H1 (cell line): ENCODE measurements at regions not wholly inside any gene's neighbourhood (a gene's known extent, or its start where the extent isn't known, plus 50 kb on each side); places are given as distances from the start of the nearest gene placed in this dataset.

Experiments
- CTCF ChIA-PET: fragments of 300-600 bp; sonication (Branson Sonifier 250); formaldehyde crosslinking; loops from one replicate; lab custom pipeline; 2021; ENCODE audit not compliant: partially characterized antibody; lab: Charles Lee
- POLR2A ChIA-PET: fragments of 300-600 bp; sonication (Branson Sonifier 250); formaldehyde crosslinking; loops from one replicate; lab custom pipeline; 2021; ENCODE audit warnings: inconsistent platforms; ENCODE audit not compliant: partially characterized antibody; lab: Charles Lee
- DNase-seq, 2 experiments: peaks; one replicate each; pipeline versions ENCODE4 v3.0.0 to v3.0.0-alpha.2; 2010 to 2022; ENCODE audit warnings: low spot score in 2 of 2, low read depth in 1 of 2, mixed read lengths in 1 of 2
- FAIRE-seq: peaks from 2 replicates; lab custom pipeline; 2011; peaks lifted over from hg19 to GRCh38; lab: Jason Lieb, UNC
- H2AFZ ChIP-seq: 2 replicates; pipeline ENCODE4 v1.8.1; 2012; ENCODE audit warnings: low read length, inconsistent platforms
- H2AK5ac ChIP-seq: 2 replicates; pipeline ENCODE4 v1.6.1; 2013; ENCODE audit warnings: low read depth, low read length
- H2BK120ac ChIP-seq: replicated peaks from 2 replicates; pipeline ENCODE3; 2013; ENCODE audit warnings: low read depth, low read length, inconsistent platforms
- H2BK12ac ChIP-seq: 2 replicates; pipeline ENCODE4 v1.6.1; 2013; ENCODE audit warnings: low read depth, low read length
- H2BK15ac ChIP-seq: 2 replicates; pipeline ENCODE4 v1.6.1; 2013; ENCODE audit warnings: low read length
- H2BK20ac ChIP-seq: 2 replicates; pipeline ENCODE4 v1.6.1; 2013; ENCODE audit warnings: low read length
- H2BK5ac ChIP-seq: 2 replicates; pipeline ENCODE4 v1.6.1; 2013; ENCODE audit warnings: low read depth, low read length
- H3K14ac ChIP-seq: 2 replicates; pipeline ENCODE4 v1.6.1; 2013; ENCODE audit warnings: inconsistent platforms; ENCODE audit not compliant: insufficient read length
- H3K18ac ChIP-seq: 2 replicates; pipeline ENCODE4 v1.6.1; 2013; ENCODE audit warnings: low read length; ENCODE audit errors: extremely low read depth
- H3K23ac ChIP-seq: 2 replicates; pipeline ENCODE4 v1.6.1; 2013; ENCODE audit warnings: inconsistent platforms; ENCODE audit not compliant: insufficient read length
- H3K23me2 ChIP-seq: 2 replicates; pipeline ENCODE4 v1.6.1; 2013; ENCODE audit warnings: low read depth, low read length
- H3K27ac ChIP-seq: 2 replicates; pipeline ENCODE4 v1.6.1; 2011; ENCODE audit warnings: low read depth, low read length, inconsistent platforms
- H3K27me3 ChIP-seq, 4 experiments: replicated peaks in 1 of 4; 1 replicate in 1 of 4; 2 replicates in 3 of 4; pipeline versions ENCODE4 v1.6.1 to v1.8.1; 2011 to 2013; ENCODE audit warnings: low read length in 3 of 4, mild to moderate bottlenecking in 3 of 4, inconsistent platforms in 2 of 4, mixed read lengths in 2 of 4, moderate library complexity in 1 of 4; ENCODE audit not compliant: control insufficient read depth in 3 of 4, insufficient read depth in 3 of 4; ENCODE audit errors: extremely low read depth in 1 of 4
- H3K36me3 ChIP-seq, 4 experiments: 2 replicates each; pipeline versions ENCODE4 v1.6.1 to v1.8.1; 2011 to 2013; ENCODE audit warnings: mild to moderate bottlenecking in 4 of 4, low read length in 3 of 4, moderate library complexity in 2 of 4, control low read depth in 1 of 4, inconsistent platforms in 1 of 4; ENCODE audit not compliant: insufficient read depth in 4 of 4, control insufficient read depth in 2 of 4
- H3K4ac ChIP-seq: replicated peaks from 2 replicates; pipeline ENCODE3; 2013; ENCODE audit warnings: low read length, low read depth, mixed read lengths, inconsistent platforms; ENCODE audit not compliant: insufficient read length
- H3K4me1 ChIP-seq, 4 experiments: replicated peaks in 1 of 4; 1 replicate in 1 of 4; 2 replicates in 3 of 4; pipeline versions ENCODE4 v1.6.1 to v1.8.1; 2011 to 2013; ENCODE audit warnings: low read length in 3 of 4, inconsistent platforms in 2 of 4, mixed read lengths in 1 of 4; ENCODE audit not compliant: insufficient read depth in 4 of 4, control insufficient read depth in 3 of 4
- H3K4me2 ChIP-seq, 2 experiments: 2 replicates each; pipeline versions ENCODE4 v1.6.1 to v1.8.1; 2011 to 2013; ENCODE audit warnings: low read depth in 2 of 2, low read length in 2 of 2, control low read depth in 1 of 2, inconsistent platforms in 1 of 2, mild to moderate bottlenecking in 1 of 2; ENCODE audit not compliant: insufficient read depth in 1 of 2
- H3K4me3 ChIP-seq, 4 experiments: fragments of 200-600, 300-600 bp in 1 of 4; sonication (generic), shearing (Covaris generic), sonication (Bioruptor Twin) in 1 of 4; 2 replicates each; pipeline versions ENCODE4 v1.5.1 to v1.8.1; 2011 to 2016; ENCODE audit warnings: low read length in 4 of 4, low read depth in 3 of 4, control low read depth in 2 of 4, inconsistent platforms in 2 of 4, mild to moderate bottlenecking in 2 of 4, mixed read lengths in 1 of 4, moderate library complexity in 1 of 4; ENCODE audit not compliant: insufficient read depth in 2 of 4; ENCODE audit errors: extremely low read depth in 1 of 4
- H3K56ac ChIP-seq: replicated peaks from 2 replicates; pipeline ENCODE3; 2013; ENCODE audit warnings: low read depth, mild to moderate bottlenecking, mixed read lengths, low read length, inconsistent platforms; ENCODE audit not compliant: insufficient read length
- H3K79me1 ChIP-seq: 2 replicates; pipeline ENCODE4 v1.6.1; 2013; ENCODE audit warnings: low read depth, low read length, control low read depth
- H3K79me2 ChIP-seq, 2 experiments: 2 replicates each; pipeline versions ENCODE4 v1.6.1 to v1.8.1; 2012 to 2013; ENCODE audit warnings: low read length in 2 of 2, mild to moderate bottlenecking in 2 of 2, inconsistent platforms in 1 of 2; ENCODE audit not compliant: insufficient read depth in 2 of 2, control insufficient read depth in 1 of 2
- H3K9ac ChIP-seq, 4 experiments: replicated peaks in 1 of 4; 1 replicate in 1 of 4; 2 replicates in 3 of 4; pipeline versions ENCODE4 v1.6.1 to v1.8.1; 2011 to 2013; ENCODE audit warnings: low read depth in 3 of 4, low read length in 3 of 4, control low read depth in 2 of 4, mild to moderate bottlenecking in 2 of 4, moderate library complexity in 2 of 4, inconsistent platforms in 1 of 4; ENCODE audit errors: extremely low read depth in 1 of 4
- H3K9me3 ChIP-seq, 2 experiments: 2 replicates each; pipeline versions ENCODE4 v1.6.1 to v1.8.1; 2012 to 2013; ENCODE audit warnings: mild to moderate bottlenecking in 2 of 2, moderate library complexity in 2 of 2, control low read depth in 1 of 2, inconsistent platforms in 1 of 2, low read depth in 1 of 2, low read length in 1 of 2, mixed read lengths in 1 of 2; ENCODE audit not compliant: insufficient read depth in 2 of 2
- H4K20me1 ChIP-seq, 2 experiments: replicated peaks in 1 of 2; 2 replicates each; pipeline versions ENCODE3 to v1.8.1; 2011 to 2013; ENCODE audit warnings: inconsistent platforms in 2 of 2, low read length in 2 of 2, mild to moderate bottlenecking in 1 of 2; ENCODE audit not compliant: insufficient read depth in 2 of 2, control insufficient read depth in 1 of 2
- H4K5ac ChIP-seq: 2 replicates; pipeline ENCODE4 v1.6.1; 2013; ENCODE audit warnings: low read length, low read depth, mixed read lengths, inconsistent platforms; ENCODE audit not compliant: insufficient read length
- H4K8ac ChIP-seq: 2 replicates; pipeline ENCODE4 v1.8.0; 2013; ENCODE audit warnings: mild to moderate bottlenecking, moderate library complexity, low read length, inconsistent platforms; ENCODE audit not compliant: insufficient read depth; ENCODE audit errors: extremely low read depth
- H4K91ac ChIP-seq: replicated peaks from 2 replicates; pipeline ENCODE3; 2013; ENCODE audit warnings: low read length, mixed read lengths, inconsistent platforms; ENCODE audit not compliant: insufficient read length
- ASH2L ChIP-seq: fragments of 200-600, 300-600 bp; sonication (generic); IDR thresholded peaks from one replicate; pipeline ENCODE4 v1.7.1; 2017; ENCODE audit warnings: low read length
- ATF3 ChIP-seq: IDR thresholded peaks from 2 replicates; pipeline ENCODE4 v1.6.1; 2011; ENCODE audit warnings: low read depth, mild to moderate bottlenecking, low read length; ENCODE audit not compliant: insufficient read depth
- BRCA1 ChIP-seq: IDR thresholded peaks from 2 replicates; pipeline ENCODE4 v1.6.1; 2012; ENCODE audit warnings: low read depth, low read length, improper control_type of control experiment
- E2F6 ChIP-seq: IDR thresholded peaks from 2 replicates; pipeline ENCODE4 v1.6.1; 2012; ENCODE audit warnings: inconsistent platforms
- GABPA ChIP-seq: IDR thresholded peaks from 2 replicates; pipeline ENCODE4 v1.6.1; 2011; ENCODE audit warnings: mild to moderate bottlenecking, low read length, moderate library complexity, borderline replicate concordance; ENCODE audit not compliant: insufficient read depth
- HDAC6 ChIP-seq: IDR thresholded peaks from one replicate; pipeline ENCODE4 v1.7.1; 2012; ENCODE audit warnings: low read depth, mild to moderate bottlenecking, inconsistent platforms, low read length, moderate library complexity
- JUND ChIP-seq: IDR thresholded peaks from 2 replicates; pipeline ENCODE4 v1.6.1; 2011; ENCODE audit warnings: mild to moderate bottlenecking, improper control_type of control experiment, low read length
- KDM1A ChIP-seq: fragments of 200-600, 300-600 bp; sonication (generic); IDR thresholded peaks from 2 replicates; pipeline ENCODE4 v1.7.1; 2016; ENCODE audit warnings: mild to moderate bottlenecking, low read length, borderline replicate concordance
- MAX ChIP-seq: IDR thresholded peaks from 2 replicates; pipeline ENCODE4 v1.6.1; 2012; ENCODE audit warnings: inconsistent platforms
- POLR2AphosphoS5 ChIP-seq: IDR thresholded peaks from 2 replicates; pipeline ENCODE4 v1.6.1; 2011; ENCODE audit warnings: low read depth, low read length
- SIN3A ChIP-seq, 2 experiments: IDR thresholded peaks in 1 of 2; conservative IDR thresholded peaks in 1 of 2; 2 replicates each; pipeline ENCODE4 v1.6.1; 2011 to 2012; ENCODE audit warnings: low read length in 2 of 2, improper control_type of control experiment in 1 of 2, low read depth in 1 of 2, mild to moderate bottlenecking in 1 of 2
- SIRT6 ChIP-seq: IDR thresholded peaks from one replicate; pipeline ENCODE4 v1.7.1; 2012; ENCODE audit warnings: low read length, inconsistent platforms
- SUZ12 ChIP-seq: fragments of 200-600 bp; sonication (generic); IDR thresholded peaks from 2 replicates; pipeline ENCODE4 v1.6.1; 2012; ENCODE audit warnings: mild to moderate bottlenecking, inconsistent platforms, low read length, moderate library complexity, mixed read lengths
- TAF7 ChIP-seq: optimal IDR thresholded peaks from 2 replicates; pipeline ENCODE3; 2011; ENCODE audit warnings: low read depth, mild to moderate bottlenecking, inconsistent platforms, low read length, moderate library complexity, borderline replicate concordance
- WGBS, 2 experiments: shearing (Covaris generic) in 1 of 2; methylation state at CpG; one replicate each; pipeline versions ENCODE4 v1.1.6 to v1.1.7; 2013 to 2015; ENCODE audit warnings: low lambda C conversion rate in 2 of 2, mixed read lengths in 2 of 2, inconsistent platforms in 1 of 2, low coverage in 1 of 2, missing lambda C conversion rate in 1 of 2; ENCODE audit not compliant: insufficient replicate concordance in 2 of 2, insufficient coverage in 1 of 2, insufficient read length in 1 of 2; ENCODE audit errors: extremely low coverage in 1 of 2, missing lambda C conversion rate in 1 of 2; 5-methylcytosine and 5-hydroxymethylcytosine counted together

GRCh38 chr2:139217641-139218040, 437.5 kb upstream of the NXPH2 start:
- TF ChIP-seq MAX (no peak), E2F6 (no peak), SUZ12 (no peak), SIN3A (conservative IDR thresholded peaks at IDR 0.05 in 1 of 2, IDR thresholded peaks at IDR 0.05 in 1 of 2; ENCODE audit: low read depth in 1 of 2, low read length in 2 of 2) (no peak), HDAC6 (no peak), GABPA (no peak), JUND (no peak), BRCA1 (no peak), KDM1A (no peak), POLR2AphosphoS5 (no peak), ATF3 (no peak), TAF7 (no peak), SIRT6 (no peak), ASH2L (no peak)
- no peak overlapping the region for H3K9ac ChIP-seq
- no peak overlapping the region for H3K56ac ChIP-seq
- H4K5ac ChIP-seq = no peak overlapping the region
- ChIA-PET POLR2A (no interaction called here), CTCF (no interaction called here)
- no peak overlapping the region for H2AFZ ChIP-seq
- no peak overlapping the region for H3K4me3 ChIP-seq
- H2AK5ac ChIP-seq = no peak overlapping the region
- no peak overlapping the region for H3K27ac ChIP-seq
- H3K9me3 ChIP-seq = no peaks in the 10 kb centered on the region
- H3K27me3 ChIP-seq = no peaks in the 10 kb centered on the region
- no peaks in the 10 kb centered on the region for H3K36me3 ChIP-seq
- H2BK120ac ChIP-seq = no peak overlapping the region
- no peaks in the 10 kb centered on the region for H4K20me1 ChIP-seq
- no peaks in the 10 kb centered on the region for H3K23me2 ChIP-seq
- 96% methylated on average over 3 of the region's 3 CpGs; no CpG with 5 or more reads in 1 of the 2 experiments for WGBS, 2 experiments
- FAIRE-seq = no peak
- no peak overlapping the region for H3K18ac ChIP-seq
- H2BK15ac ChIP-seq = no peak overlapping the region
- no peak overlapping the region for H3K4ac ChIP-seq
- no peak overlapping the region for H4K91ac ChIP-seq
- H2BK5ac ChIP-seq = no peak overlapping the region
- H2BK20ac ChIP-seq = no peak overlapping the region
- H3K23ac ChIP-seq = no peak overlapping the region
- H4K8ac ChIP-seq = no peak overlapping the region
- DNase-seq = no peak
- H3K14ac ChIP-seq = no peak overlapping the region
- no peak overlapping the region for H3K4me2 ChIP-seq
- H3K79me2 ChIP-seq = no peaks in the 10 kb centered on the region
- H3K4me1 ChIP-seq = no peaks in the 10 kb centered on the region
- H2BK12ac ChIP-seq = no peak overlapping the region
- H3K79me1 ChIP-seq = no peaks in the 10 kb centered on the region
